NT2/D1 (cell line): ENCODE measurements at regions not wholly inside any gene's neighbourhood (a gene's known extent, or its start where the extent isn't known, plus 50 kb on each side); places are given as distances from the start of the nearest gene placed in this dataset.

Experiments
- SUZ12 ChIP-seq: IDR thresholded peaks from 2 replicates; pipeline ENCODE4 v1.6.1; 2011; ENCODE audit not compliant: insufficient read length, insufficient read depth; ENCODE audit errors: extremely low read depth
- YY1 ChIP-seq: IDR thresholded peaks from 2 replicates; pipeline ENCODE4 v1.6.1; 2011; ENCODE audit not compliant: insufficient read length, insufficient read depth
- ZNF274 ChIP-seq: IDR thresholded peaks from 2 replicates; pipeline ENCODE4 v1.6.1; 2011; ENCODE audit warnings: mild to moderate bottlenecking, low read depth, low read length

GRCh38 chr2:199629301-199629700, 171.6 kb upstream of the SATB2 start:
- no peak for TF ChIP-seq YY1
- TF ChIP-seq ZNF274 = no peak
- no peak for TF ChIP-seq SUZ12
